PC-9 (cell line): ENCODE measurements at regions not wholly inside any gene's neighbourhood (a gene's known extent, or its start where the extent isn't known, plus 50 kb on each side); places are given as distances from the start of the nearest gene placed in this dataset.

ENCODE experiments used
- BruUV-seq: library from RNA; stranded (reverse); fragments of 400-500 nt; replicated peaks from 2 replicates; lab custom pipeline; 2021; lab: Mats Ljungman, UMichigan
- CTCF ChIA-PET: fragments of 300-600 bp; sonication (Branson Sonifier 250); formaldehyde crosslinking; loops from one replicate; lab custom pipeline; 2022; ENCODE audit warnings: antibody characterized with exemption; lab: Charles Lee
- POLR2A ChIA-PET: fragments of 300-600 bp; sonication (Branson Sonifier 250); formaldehyde crosslinking; loops from one replicate; lab custom pipeline; 2022; ENCODE audit warnings: antibody characterized with exemption; ENCODE audit not compliant: unreplicated experiment; lab: Charles Lee
- DNase-seq, 2 experiments: peaks; one replicate each; pipeline versions ENCODE4 v3.0.0 to v3.0.0-alpha.2; 2015 to 2022; ENCODE audit warnings: mixed read lengths in 1 of 2
- H2AFZ ChIP-seq: fragments of 200-600 bp; sonication (generic); 2 replicates; pipeline ENCODE4 v1.8.1; 2017; ENCODE audit warnings: antibody characterized with exemption
- H3F3A ChIP-seq: fragments of 200-600 bp; sonication (generic); 2 replicates; pipeline ENCODE4 v1.8.1; 2017; ENCODE audit warnings: antibody characterized with exemption, mild to moderate bottlenecking, low read depth; ENCODE audit not compliant: insufficient read depth
- H3K27ac ChIP-seq: fragments of 200-600 bp; sonication (generic); 2 replicates; pipeline ENCODE4 v1.6.1; 2016; ENCODE audit warnings: mixed run types
- H3K27me3 ChIP-seq: fragments of 200-600 bp; sonication (generic); 2 replicates; pipeline ENCODE4 v1.6.1; 2016; ENCODE audit warnings: low read depth, mixed run types; ENCODE audit not compliant: insufficient read depth
- H3K36me3 ChIP-seq: fragments of 200-600 bp; sonication (generic); 2 replicates; pipeline ENCODE4 v1.6.1; 2016; ENCODE audit warnings: low read depth, mixed run types
- H3K4me1 ChIP-seq: fragments of 200-600 bp; sonication (generic); replicated peaks from 2 replicates; pipeline ENCODE4 v1.6.1; 2016; ENCODE audit warnings: mixed run types; ENCODE audit not compliant: insufficient read depth
- H3K4me2 ChIP-seq: fragments of 200-600 bp; sonication (generic); 2 replicates; pipeline ENCODE4 v1.6.1; 2017; ENCODE audit warnings: mixed run types
- H3K4me3 ChIP-seq: fragments of 200-600 bp; sonication (generic); 2 replicates; pipeline ENCODE4 v1.6.1; 2016; ENCODE audit warnings: mixed run types
- H3K79me2 ChIP-seq: fragments of 200-600 bp; sonication (generic); 2 replicates; pipeline ENCODE4 v1.6.1; 2017; ENCODE audit warnings: low read depth, mixed run types
- H3K9me2 ChIP-seq: fragments of 200-600 bp; sonication (generic); 2 replicates; pipeline ENCODE4 v1.8.1; 2017; ENCODE audit warnings: mild to moderate bottlenecking; ENCODE audit not compliant: insufficient read depth
- H3K9me3 ChIP-seq: fragments of 200-600 bp; sonication (generic); 2 replicates; pipeline ENCODE4 v1.8.1; 2016; ENCODE audit warnings: low read depth; ENCODE audit not compliant: insufficient read depth
- H4K20me1 ChIP-seq: fragments of 200-600 bp; sonication (generic); 2 replicates; pipeline ENCODE4 v1.8.1; 2017; ENCODE audit not compliant: insufficient read depth
- EZH2 ChIP-seq: fragments of 200-600 bp; sonication (generic); IDR thresholded peaks from 2 replicates; pipeline ENCODE4 v1.8.0; 2017; ENCODE audit warnings: antibody characterized with exemption, low read depth
- intact Hi-C: fragments of 100-400 bp; cut with micrococcal nuclease; formaldehyde crosslinking; loops from one replicate; pipeline ENCODE4 v1.10.0; 2022; ENCODE audit not compliant: unreplicated experiment
- TF ChIP-seq, protein P1 (sequence below): fragments of 200-600 bp; sonication (generic); conservative IDR thresholded peaks from 2 replicates; pipeline ENCODE4 v1.6.1; 2017; ENCODE audit warnings: mixed run types, antibody characterized with exemption, mild to moderate bottlenecking, moderate library complexity

GRCh38 chr7:21278944-21279343, 148.9 kb upstream of the SP4 start:
- no peaks in the 10 kb centered on the region for H3K36me3 ChIP-seq
- H3K9me3 ChIP-seq: no peaks in the 10 kb centered on the region
- CTCF ChIA-PET: no interaction called here

GRCh38 chr7:21281193-21281592, 146.7 kb upstream of the SP4 start:
- Histone ChIP-seq H3K9me2 (no peaks in the 10 kb centered on the region), H3K4me2 (no peak overlapping the region), H3K4me3 (no peak overlapping the region), H3F3A (no peaks in the 10 kb centered on the region), H2AFZ (no peak overlapping the region), H3K27ac (no peak overlapping the region), H3K9me3 (no peaks in the 10 kb centered on the region), H3K79me2 (no peaks in the 10 kb centered on the region), H4K20me1 (no peaks in the 10 kb centered on the region), H3K36me3 (no peaks in the 10 kb centered on the region), H3K27me3 (no peaks in the 10 kb centered on the region), H3K4me1 (no peaks in the 10 kb centered on the region)
- POLR2A ChIA-PET: no interaction called here
- CTCF ChIA-PET: no interaction called here
- no peak for DNase-seq
- BruUV-seq: no TSS peak
- intact Hi-C loops: no loop called here
- TF ChIP-seq, protein P1, sequence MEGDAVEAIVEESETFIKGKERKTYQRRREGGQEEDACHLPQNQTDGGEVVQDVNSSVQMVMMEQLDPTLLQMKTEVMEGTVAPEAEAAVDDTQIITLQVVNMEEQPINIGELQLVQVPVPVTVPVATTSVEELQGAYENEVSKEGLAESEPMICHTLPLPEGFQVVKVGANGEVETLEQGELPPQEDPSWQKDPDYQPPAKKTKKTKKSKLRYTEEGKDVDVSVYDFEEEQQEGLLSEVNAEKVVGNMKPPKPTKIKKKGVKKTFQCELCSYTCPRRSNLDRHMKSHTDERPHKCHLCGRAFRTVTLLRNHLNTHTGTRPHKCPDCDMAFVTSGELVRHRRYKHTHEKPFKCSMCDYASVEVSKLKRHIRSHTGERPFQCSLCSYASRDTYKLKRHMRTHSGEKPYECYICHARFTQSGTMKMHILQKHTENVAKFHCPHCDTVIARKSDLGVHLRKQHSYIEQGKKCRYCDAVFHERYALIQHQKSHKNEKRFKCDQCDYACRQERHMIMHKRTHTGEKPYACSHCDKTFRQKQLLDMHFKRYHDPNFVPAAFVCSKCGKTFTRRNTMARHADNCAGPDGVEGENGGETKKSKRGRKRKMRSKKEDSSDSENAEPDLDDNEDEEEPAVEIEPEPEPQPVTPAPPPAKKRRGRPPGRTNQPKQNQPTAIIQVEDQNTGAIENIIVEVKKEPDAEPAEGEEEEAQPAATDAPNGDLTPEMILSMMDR: no peak

More at GRCh38 chr7:21278944-21279343, 148.9 kb upstream of the SP4 start:
- no peak overlapping the region for H3K27ac ChIP-seq
- no peak overlapping the region for H3K4me3 ChIP-seq
- POLR2A ChIA-PET: no interaction called here
- BruUV-seq: no TSS peak
- intact Hi-C loops: no loop called here
- no peak overlapping the region for H3K4me2 ChIP-seq
- no peaks in the 10 kb centered on the region for H3K9me2 ChIP-seq
- DNase-seq: no peak
- no peaks in the 10 kb centered on the region for H3F3A ChIP-seq
- no peaks in the 10 kb centered on the region for H4K20me1 ChIP-seq
- H3K79me2 ChIP-seq: no peaks in the 10 kb centered on the region
- no peak overlapping the region for H2AFZ ChIP-seq
- TF ChIP-seq, protein P1: no peak
- TF ChIP-seq EZH2: no peak
- H3K4me1 ChIP-seq: no peaks in the 10 kb centered on the region
- 0 out of 2 replicates have a peak, but pooled peaks cover 4% of the 10 kb centered on the region for H3K27me3 ChIP-seq

DNA sequence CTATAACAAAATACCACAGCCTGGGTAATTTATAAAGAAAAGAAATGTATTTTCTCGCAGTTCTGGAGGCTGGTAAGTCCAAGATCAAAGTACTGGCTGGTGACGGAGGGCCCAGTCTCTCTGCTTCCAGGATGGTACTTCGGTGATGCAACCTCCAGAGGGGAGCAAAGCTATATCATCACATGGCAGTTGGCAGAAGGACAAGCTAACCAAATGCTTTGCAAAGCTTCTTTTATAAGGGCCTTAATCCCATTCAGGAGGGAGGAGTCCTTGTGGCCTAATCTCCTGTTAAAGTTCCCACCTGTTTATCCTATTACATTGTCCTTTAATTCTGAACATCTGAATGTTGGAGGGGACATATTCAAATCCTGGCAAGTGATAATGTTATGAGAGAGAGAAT, 134.1 kb upstream of the SP4 start:
- ChIA-PET CTCF (no interaction called here), POLR2A (no interaction called here)
- H3K79me2 ChIP-seq: no peaks in the 10 kb centered on the region
- no peaks in the 10 kb centered on the region for H3K4me1 ChIP-seq
- no peak for DNase-seq
- H2AFZ ChIP-seq: no peak overlapping the region
- BruUV-seq: no TSS peak
- intact Hi-C loops: no loop called here
- H3K4me2 ChIP-seq: no peak overlapping the region
- H3K27me3 ChIP-seq: no peaks in the 10 kb centered on the region
- no peak overlapping the region for H3K27ac ChIP-seq
- H4K20me1 ChIP-seq: no peaks in the 10 kb centered on the region
- no peak overlapping the region for H3K4me3 ChIP-seq
- H3K36me3 ChIP-seq: no peaks in the 10 kb centered on the region
- H3K9me2 ChIP-seq: no peaks in the 10 kb centered on the region
- H3F3A ChIP-seq: no peaks in the 10 kb centered on the region
- TF ChIP-seq, protein P1: no peak
- TF ChIP-seq EZH2: no peak
- no peaks in the 10 kb centered on the region for H3K9me3 ChIP-seq
